Omental fat pad (tissue), 3 donors: ENCODE measurements at regions not wholly inside any gene's neighbourhood (a gene's known extent, or its start where the extent isn't known, plus 50 kb on each side); places are given as distances from the start of the nearest gene placed in this dataset.
"Not testable (repeated sequence)": the region's sequence is repeated elsewhere in the genome, so short reads cannot be mapped to it uniquely, and the experiment has no call there.

Source experiments
- ATAC-seq: fragments of 150-250 bp; one replicate; pipeline ENCODE4 v1.9.1; 2016; ENCODE audit warnings: mild to moderate bottlenecking, moderate library complexity; ENCODE audit not compliant: low FRiP score
- DNase-seq: peaks from one replicate; pipeline ENCODE4 v3.0.0-alpha.2; 2019; ENCODE audit warnings: low spot score
- TF ChIP-seq, protein P1 (sequence below), 3 donors: fragments of 450-650 bp; IDR thresholded peaks; one replicate each; pipeline ENCODE4 v1.5.1; 2016 to 2017; ENCODE audit warnings: antibody characterized with exemption in 3 of 3, mild to moderate bottlenecking in 3 of 3, moderate library complexity in 2 of 3

DNA sequence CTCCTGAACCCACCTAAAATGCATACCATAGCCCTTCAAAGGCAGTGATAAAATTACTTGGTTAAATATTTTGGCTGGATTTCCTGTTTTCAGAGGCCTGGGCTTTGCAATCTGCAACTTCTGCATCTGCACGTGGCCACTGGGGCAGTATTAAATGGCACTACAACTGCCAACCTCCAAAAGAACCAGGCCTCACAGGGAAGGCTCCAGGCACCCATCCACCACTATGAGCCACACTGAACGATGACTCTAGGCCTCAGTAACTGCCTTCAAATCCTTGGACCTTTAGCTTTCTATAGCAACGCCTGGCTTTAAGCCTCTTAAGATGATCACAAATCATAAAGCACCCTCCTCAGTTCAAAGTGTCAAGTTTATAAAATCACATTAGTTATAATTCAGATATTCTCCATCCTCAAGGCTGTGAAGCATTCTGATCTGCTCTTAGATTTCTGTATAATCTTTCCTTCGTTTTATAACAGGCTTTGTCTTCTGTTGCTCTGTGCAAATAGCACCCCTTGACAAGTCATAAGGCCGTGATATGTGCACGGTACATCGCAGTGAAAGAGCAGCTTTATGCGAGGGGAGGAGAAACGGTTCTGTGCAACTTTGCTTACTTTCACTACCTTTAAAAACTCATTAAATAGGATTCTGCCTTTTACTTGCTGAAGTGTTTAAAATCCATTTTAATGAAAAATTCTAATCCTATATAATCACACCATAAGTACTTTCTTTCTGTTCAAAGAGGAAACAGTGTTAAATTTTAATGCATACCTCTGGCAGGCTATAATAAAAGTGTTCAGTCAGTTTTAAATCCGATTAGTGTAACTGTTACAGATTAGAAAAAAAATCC is 196.4 kb upstream of the G2E3 start:
- TF ChIP-seq, protein P1, sequence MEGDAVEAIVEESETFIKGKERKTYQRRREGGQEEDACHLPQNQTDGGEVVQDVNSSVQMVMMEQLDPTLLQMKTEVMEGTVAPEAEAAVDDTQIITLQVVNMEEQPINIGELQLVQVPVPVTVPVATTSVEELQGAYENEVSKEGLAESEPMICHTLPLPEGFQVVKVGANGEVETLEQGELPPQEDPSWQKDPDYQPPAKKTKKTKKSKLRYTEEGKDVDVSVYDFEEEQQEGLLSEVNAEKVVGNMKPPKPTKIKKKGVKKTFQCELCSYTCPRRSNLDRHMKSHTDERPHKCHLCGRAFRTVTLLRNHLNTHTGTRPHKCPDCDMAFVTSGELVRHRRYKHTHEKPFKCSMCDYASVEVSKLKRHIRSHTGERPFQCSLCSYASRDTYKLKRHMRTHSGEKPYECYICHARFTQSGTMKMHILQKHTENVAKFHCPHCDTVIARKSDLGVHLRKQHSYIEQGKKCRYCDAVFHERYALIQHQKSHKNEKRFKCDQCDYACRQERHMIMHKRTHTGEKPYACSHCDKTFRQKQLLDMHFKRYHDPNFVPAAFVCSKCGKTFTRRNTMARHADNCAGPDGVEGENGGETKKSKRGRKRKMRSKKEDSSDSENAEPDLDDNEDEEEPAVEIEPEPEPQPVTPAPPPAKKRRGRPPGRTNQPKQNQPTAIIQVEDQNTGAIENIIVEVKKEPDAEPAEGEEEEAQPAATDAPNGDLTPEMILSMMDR (IDR thresholded peaks at IDR 0.05) = no peak
- ATAC-seq (no peak), DNase-seq (no peak)

DNA sequence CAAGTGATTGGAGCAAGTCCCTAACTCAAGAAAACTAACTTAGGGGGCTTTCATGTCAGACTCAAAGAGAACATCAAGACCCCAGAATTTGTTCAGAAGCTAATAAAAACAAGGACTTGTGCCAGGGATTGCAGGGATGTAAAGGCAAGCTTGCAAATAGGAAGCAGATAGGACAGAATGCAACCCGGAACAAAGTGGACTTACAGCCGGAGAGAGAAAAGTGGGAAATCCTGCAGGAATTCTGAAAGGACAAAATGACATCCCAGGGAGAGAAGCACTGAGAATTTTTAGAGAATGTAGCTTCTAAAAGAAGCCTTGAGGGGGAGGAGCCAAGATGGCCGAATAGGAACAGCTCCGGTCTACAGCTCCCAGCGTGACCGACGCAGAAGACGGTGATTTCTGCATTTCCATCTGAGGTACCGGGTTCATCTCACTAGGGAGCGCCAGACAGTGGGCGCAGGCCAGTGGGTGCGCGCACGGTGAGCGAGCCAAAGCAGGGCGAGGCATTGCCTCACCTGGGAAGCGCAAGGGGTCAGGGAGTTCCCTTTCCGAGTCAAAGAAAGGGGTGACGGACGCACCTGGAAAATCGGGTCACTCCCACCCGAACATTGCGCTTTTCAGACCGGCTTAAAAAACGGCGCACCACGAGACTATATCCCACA is 195.6 kb upstream of the G2E3 start:
- ATAC-seq, DNase-seq: not testable (repeated sequence)

DNA sequence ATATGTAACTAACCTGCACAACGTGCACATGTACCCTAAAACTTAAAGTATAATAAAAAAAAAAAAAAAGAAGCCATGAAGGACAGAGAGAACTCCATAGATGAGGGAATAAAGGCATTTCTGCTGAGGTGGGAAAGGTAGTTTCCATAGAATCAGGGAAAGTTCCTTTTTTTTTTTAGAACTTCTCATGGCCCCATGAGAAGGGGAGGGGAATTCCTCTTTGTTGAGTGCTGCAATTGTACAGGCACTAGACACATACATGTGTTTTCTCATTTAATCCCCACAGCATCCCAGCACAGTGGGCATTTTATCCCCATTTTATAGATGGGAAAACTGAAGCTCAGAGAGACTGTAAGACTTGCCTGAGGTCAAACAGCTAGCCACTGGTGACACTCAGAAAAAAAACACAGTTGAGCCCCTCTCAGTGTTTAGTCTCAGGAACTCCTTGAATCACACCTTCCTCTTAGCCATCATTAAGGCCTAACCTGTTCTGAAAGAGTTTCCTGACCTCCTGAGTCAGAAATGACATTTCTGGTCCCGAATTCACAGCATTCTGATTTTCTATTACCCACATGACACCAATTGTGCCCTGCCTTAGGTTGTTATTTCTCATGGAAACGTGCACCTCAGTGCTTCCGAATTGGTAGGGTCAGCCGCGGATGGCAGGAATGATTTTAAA is 189.3 kb upstream of the G2E3 start:
- DNase-seq (no peak), ATAC-seq (no peak)
- TF ChIP-seq, protein P1 (IDR thresholded peaks at IDR 0.05) = no peak

DNA sequence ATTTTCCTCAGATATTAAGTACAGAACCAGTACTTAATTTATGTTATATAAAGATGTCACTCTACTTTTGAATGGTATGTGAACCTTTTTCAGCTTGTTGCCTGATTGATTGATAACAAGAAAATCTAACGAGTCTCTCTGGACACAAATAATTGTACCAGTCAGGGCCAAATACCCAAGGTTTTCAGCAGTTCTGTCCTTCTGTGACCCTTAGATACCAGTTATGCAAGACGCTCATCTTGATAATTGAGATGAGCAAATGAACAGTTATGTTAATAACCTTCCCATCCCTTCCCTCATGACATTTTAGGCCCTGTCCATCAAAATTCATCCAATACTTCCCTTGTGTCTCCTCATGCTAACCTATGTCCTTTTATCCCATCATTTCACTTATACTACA is 185.9 kb upstream of the G2E3 start:
- no peak for ATAC-seq
- TF ChIP-seq, protein P1 (IDR thresholded peaks at IDR 0.05) = no peak
- DNase-seq = no peak

DNA sequence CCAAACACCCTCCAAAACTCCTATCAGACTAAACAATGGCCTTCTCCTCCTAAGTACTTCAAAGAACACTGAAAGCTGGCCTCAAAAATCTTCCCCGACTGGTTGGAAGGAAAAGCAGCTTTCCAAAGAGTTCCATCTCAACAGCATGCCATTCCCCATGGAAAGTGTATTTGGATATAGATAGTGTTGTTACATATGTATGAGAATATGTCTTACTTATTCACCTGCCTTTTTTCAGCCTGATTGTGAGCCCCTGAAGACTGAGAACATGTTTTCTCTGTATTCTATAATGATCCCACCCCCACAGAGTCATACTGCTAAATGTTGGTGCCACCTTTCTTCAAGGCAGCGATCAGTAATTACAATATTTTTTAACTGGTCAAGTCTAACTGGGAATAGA is 185.4 kb upstream of the G2E3 start:
- no peak for ATAC-seq

DNA sequence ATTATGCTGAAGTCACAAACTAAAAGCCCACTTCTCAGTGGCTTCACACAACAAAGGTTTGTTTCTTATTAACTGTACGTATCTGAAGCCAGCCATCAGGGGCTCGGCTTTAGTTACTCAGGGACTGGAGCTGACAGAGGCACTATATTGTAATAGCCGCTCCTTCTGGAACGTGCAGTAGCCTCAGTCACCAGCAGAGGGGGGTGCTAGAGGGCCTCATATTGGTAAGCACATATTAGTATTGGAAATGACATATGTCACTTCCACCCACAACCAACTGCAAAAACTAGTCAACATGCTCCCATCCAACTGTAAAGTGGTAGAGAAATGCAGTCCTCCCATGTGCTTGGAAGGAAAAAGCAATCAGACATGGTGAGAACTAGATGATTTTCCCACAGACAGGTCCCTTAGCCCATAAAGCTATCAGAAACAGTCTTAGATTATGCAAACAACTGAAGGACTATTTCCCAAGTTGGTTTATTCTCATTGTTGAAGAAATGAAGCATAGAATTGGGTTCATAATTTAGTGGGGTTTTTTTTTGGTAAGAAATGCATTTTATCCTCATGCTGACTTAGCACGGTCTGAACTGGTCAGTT is 183.6 kb upstream of the G2E3 start:
- TF ChIP-seq, protein P1 (IDR thresholded peaks at IDR 0.05) = peak in 2 of 3 donors; percentile 22 to 37
- DNase-seq (peak; percentile 66), ATAC-seq (peak; percentile 70)

More for the DNA sequence above, 185.4 kb upstream of the G2E3 start:
- TF ChIP-seq, protein P1 (IDR thresholded peaks at IDR 0.05) = no peak
- DNase-seq = no peak

DNA sequence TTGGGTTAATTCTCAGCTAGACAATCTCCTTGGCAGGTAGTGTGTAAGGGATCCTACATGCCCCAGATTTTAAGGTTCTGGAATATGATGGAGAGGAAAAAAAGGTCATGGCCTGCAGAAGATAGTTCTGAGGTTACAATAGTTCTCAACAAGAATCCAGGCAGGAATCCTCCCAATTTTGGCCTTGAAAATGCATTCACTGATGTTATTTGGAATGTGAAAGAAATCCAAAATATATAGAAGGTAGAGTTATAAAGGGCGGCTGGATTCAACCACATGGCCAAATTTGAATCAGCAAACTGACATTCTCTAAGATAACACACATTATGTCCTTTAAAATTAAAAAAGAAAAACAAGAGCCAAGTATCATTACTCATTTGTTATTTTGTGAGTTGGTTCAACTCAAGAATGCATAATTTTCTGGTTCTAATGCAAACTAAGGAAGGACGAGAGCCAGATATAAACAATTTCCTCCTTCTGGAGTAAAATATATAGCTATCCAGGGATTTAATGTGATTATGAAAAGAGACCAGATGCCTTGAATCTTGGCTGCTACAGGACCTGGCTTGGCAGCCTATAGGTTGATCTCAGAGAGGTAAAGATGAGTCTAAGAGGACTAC is 177.0 kb upstream of the G2E3 start:
- ATAC-seq = no peak
- TF ChIP-seq, protein P1 (IDR thresholded peaks at IDR 0.05) = no peak

More for the DNA sequence above, 177.0 kb upstream of the G2E3 start:
- no peak for DNase-seq
